Adrenal gland (tissue), 5 donors: ENCODE measurements at regions not wholly inside any gene's neighbourhood (a gene's known extent, or its start where the extent isn't known, plus 50 kb on each side); places are given as distances from the start of the nearest gene placed in this dataset.

Source experiments
- POLR2A ChIP-seq, 2 donors: fragments of 450-650 bp; IDR thresholded peaks; one replicate each; pipeline ENCODE4 v1.6.1; 2017; ENCODE audit warnings: antibody characterized with exemption in 2 of 2, mild to moderate bottlenecking in 2 of 2, moderate library complexity in 1 of 2
- TF ChIP-seq, protein P1 (sequence below), 6 experiments: fragments of 450-650 bp in 4 of 6; fragments of 200-600 bp in 2 of 6; sonication (generic) in 1 of 6; IDR thresholded peaks; 1 replicate in 5 of 6; 2 replicates in 1 of 6; pipeline versions ENCODE4 v1.5.1 to v1.8.0; 2016 to 2021; ENCODE audit warnings: antibody characterized with exemption in 6 of 6, mild to moderate bottlenecking in 2 of 6, moderate library complexity in 1 of 6
- donor health status: DM: no; HTN: no; CAD: no.

DNA sequence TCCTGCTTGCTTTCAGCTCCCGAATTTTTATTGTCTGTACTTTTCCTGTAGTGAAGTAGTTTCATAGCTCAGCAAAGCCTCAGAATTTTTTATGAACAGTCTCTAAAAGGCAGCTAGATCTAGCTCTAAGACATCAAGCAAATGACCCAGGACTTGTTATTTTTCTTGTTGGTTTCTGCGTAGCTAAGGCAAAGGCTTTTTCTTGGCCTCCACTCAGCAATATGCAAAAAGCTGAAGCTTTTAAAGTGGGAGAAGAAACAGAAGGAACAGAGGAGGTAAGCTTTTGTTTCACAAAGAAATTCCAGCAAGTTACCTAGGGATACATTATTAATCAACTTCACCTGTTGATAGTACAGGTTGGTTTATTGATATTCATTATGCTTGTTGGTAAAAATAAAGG lies 235.9 kb downstream of the PCDH20 start:
- TF ChIP-seq, protein P1, sequence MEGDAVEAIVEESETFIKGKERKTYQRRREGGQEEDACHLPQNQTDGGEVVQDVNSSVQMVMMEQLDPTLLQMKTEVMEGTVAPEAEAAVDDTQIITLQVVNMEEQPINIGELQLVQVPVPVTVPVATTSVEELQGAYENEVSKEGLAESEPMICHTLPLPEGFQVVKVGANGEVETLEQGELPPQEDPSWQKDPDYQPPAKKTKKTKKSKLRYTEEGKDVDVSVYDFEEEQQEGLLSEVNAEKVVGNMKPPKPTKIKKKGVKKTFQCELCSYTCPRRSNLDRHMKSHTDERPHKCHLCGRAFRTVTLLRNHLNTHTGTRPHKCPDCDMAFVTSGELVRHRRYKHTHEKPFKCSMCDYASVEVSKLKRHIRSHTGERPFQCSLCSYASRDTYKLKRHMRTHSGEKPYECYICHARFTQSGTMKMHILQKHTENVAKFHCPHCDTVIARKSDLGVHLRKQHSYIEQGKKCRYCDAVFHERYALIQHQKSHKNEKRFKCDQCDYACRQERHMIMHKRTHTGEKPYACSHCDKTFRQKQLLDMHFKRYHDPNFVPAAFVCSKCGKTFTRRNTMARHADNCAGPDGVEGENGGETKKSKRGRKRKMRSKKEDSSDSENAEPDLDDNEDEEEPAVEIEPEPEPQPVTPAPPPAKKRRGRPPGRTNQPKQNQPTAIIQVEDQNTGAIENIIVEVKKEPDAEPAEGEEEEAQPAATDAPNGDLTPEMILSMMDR (IDR thresholded peaks at IDR 0.05), result no peak
- no peak for TF ChIP-seq POLR2A (IDR thresholded peaks at IDR 0.05)
